Mesothelial cell of epicardium (in vitro differentiated cells): ENCODE measurements at regions not wholly inside any gene's neighbourhood (a gene's known extent, or its start where the extent isn't known, plus 50 kb on each side); places are given as distances from the start of the nearest gene placed in this dataset.

Experiments used
- DNase-seq, 2 experiments: peaks; one replicate each; pipeline ENCODE4 v3.0.0; 2021; ENCODE audit warnings: low spot score in 2 of 2; ENCODE audit not compliant: unreplicated experiment in 2 of 2
- H3K27ac Mint-ChIP-seq: 2 replicates; pipeline ENCODE4 v1.8.0; 2021; ENCODE audit warnings: mixed read lengths
- H3K27me3 Mint-ChIP-seq: 2 replicates; pipeline ENCODE4 v1.8.0; 2021; ENCODE audit warnings: low read depth, mixed read lengths
- H3K36me3 Mint-ChIP-seq: 2 replicates; pipeline ENCODE4 v1.8.0; 2021; ENCODE audit warnings: mixed read lengths
- H3K4me1 Mint-ChIP-seq: 2 replicates; pipeline ENCODE4 v1.8.0; 2021; ENCODE audit warnings: mixed read lengths
- H3K4me3 Mint-ChIP-seq: 2 replicates; pipeline ENCODE4 v1.8.0; 2021; ENCODE audit warnings: mild to moderate bottlenecking, moderate library complexity, mixed read lengths
- H3K9me3 Mint-ChIP-seq: 2 replicates; pipeline ENCODE4 v1.8.0; 2021; ENCODE audit warnings: mixed read lengths
- CTCF ChIP-seq: fragments of 200-600 bp; sonication (generic); IDR thresholded peaks from one replicate; pipeline ENCODE4 v1.5.0; 2021; ENCODE audit warnings: antibody characterized with exemption; ENCODE audit not compliant: unreplicated experiment

GRCh38 chr10:89829262-89829886 is 128.0 kb downstream of the KIF20B start:
- no peak for DNase-seq
- peaks cover 22% of the 10 kb centered on the region for H3K9me3 Mint-ChIP-seq
- H3K36me3 Mint-ChIP-seq = no peaks in the 10 kb centered on the region
- no peak for TF ChIP-seq CTCF
- no peak overlapping the region for H3K4me3 Mint-ChIP-seq
- no peak overlapping the region for H3K27ac Mint-ChIP-seq
- no peaks in the 10 kb centered on the region for H3K27me3 Mint-ChIP-seq
- H3K4me1 Mint-ChIP-seq = no peaks in the 10 kb centered on the region

GRCh38 chr10:89829887-89830269 is 128.5 kb downstream of the KIF20B start:
- Mint-ChIP-seq H3K27me3 (no peaks in the 10 kb centered on the region), H3K36me3 (no peaks in the 10 kb centered on the region), H3K9me3 (peaks cover 22% of the 10 kb centered on the region), H3K27ac (no peak overlapping the region), H3K4me3 (no peak overlapping the region), H3K4me1 (no peaks in the 10 kb centered on the region)
- no peak for DNase-seq
- TF ChIP-seq CTCF = no peak

GRCh38 chr10:89830624-89831023 is 129.2 kb downstream of the KIF20B start:
- Mint-ChIP-seq H3K4me1 (no peaks in the 10 kb centered on the region), H3K9me3 (peaks cover 22% of the 10 kb centered on the region), H3K27ac (no peak overlapping the region), H3K4me3 (no peak overlapping the region), H3K27me3 (no peaks in the 10 kb centered on the region), H3K36me3 (no peaks in the 10 kb centered on the region)
- no peak for DNase-seq
- TF ChIP-seq CTCF = no peak

GRCh38 chr10:89836840-89837164 is 135.4 kb downstream of the KIF20B start:
- Mint-ChIP-seq H3K36me3 (no peaks in the 10 kb centered on the region), H3K4me1 (no peaks in the 10 kb centered on the region), H3K27ac (no peak overlapping the region), H3K9me3 (peaks cover 19% of the 10 kb centered on the region), H3K27me3 (no peaks in the 10 kb centered on the region), H3K4me3 (no peak overlapping the region)
- TF ChIP-seq CTCF = no peak
- DNase-seq = no peak

GRCh38 chr10:89837165-89838043 is 136.0 kb downstream of the KIF20B start:
- H3K4me3 Mint-ChIP-seq = no peak overlapping the region
- no peak for DNase-seq

More at GRCh38 chr10:89837165-89838043, 136.0 kb downstream of the KIF20B start:
- Mint-ChIP-seq H3K4me1 (no peaks in the 10 kb centered on the region), H3K27ac (no peak overlapping the region), H3K9me3 (peaks cover 20% of the 10 kb centered on the region), H3K36me3 (peaks cover under 1% of the 10 kb centered on the region), H3K27me3 (no peaks in the 10 kb centered on the region)
- no peak for TF ChIP-seq CTCF
